Coronary artery (tissue), 2 donors: ENCODE measurements at regions not wholly inside any gene's neighbourhood (a gene's known extent, or its start where the extent isn't known, plus 50 kb on each side); places are given as distances from the start of the nearest gene placed in this dataset.

Source experiments
- DNase-seq: peaks from one replicate; pipeline ENCODE4 v3.0.0-alpha.2; 2017; ENCODE audit warnings: low spot score
- H3K27ac ChIP-seq, 2 donors: fragments of 200-600 bp; sonication (generic); one replicate each; pipeline ENCODE4 v1.5.1; 2016 to 2019
- H3K4me3 ChIP-seq: fragments of 200-600 bp; sonication (generic); 2 replicates; pipeline ENCODE4 v1.5.1; 2016; ENCODE audit warnings: mild to moderate bottlenecking, moderate library complexity
- TF ChIP-seq, protein P1 (sequence below): fragments of 200-600 bp; sonication (generic); IDR thresholded peaks from one replicate; pipeline ENCODE4 v1.5.1; 2019; ENCODE audit warnings: antibody characterized with exemption

DNA sequence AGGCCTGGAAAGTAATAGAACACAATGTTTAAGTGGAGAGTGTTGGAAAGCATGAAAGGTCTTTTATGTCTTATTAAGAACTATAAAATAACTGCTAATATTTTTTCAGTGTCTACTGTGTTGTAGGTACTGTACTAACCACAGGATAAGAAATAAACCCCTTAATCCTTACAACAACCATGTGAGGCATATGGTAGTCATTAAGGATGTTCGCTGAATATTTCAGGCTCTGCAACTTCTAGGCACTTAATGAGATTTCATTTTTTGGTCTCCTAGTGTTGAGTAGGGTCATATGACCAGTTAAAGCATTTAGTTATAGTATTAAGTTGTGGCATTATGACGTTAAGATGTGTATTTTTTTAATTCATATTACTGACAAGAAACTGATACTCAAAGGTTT is 346.6 kb upstream of the KCNH7 start:
- TF ChIP-seq, protein P1, sequence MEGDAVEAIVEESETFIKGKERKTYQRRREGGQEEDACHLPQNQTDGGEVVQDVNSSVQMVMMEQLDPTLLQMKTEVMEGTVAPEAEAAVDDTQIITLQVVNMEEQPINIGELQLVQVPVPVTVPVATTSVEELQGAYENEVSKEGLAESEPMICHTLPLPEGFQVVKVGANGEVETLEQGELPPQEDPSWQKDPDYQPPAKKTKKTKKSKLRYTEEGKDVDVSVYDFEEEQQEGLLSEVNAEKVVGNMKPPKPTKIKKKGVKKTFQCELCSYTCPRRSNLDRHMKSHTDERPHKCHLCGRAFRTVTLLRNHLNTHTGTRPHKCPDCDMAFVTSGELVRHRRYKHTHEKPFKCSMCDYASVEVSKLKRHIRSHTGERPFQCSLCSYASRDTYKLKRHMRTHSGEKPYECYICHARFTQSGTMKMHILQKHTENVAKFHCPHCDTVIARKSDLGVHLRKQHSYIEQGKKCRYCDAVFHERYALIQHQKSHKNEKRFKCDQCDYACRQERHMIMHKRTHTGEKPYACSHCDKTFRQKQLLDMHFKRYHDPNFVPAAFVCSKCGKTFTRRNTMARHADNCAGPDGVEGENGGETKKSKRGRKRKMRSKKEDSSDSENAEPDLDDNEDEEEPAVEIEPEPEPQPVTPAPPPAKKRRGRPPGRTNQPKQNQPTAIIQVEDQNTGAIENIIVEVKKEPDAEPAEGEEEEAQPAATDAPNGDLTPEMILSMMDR, result no peak
- DNase-seq, result no peak
- H3K27ac ChIP-seq, result no peak overlapping the region
- H3K4me3 ChIP-seq, result no peak overlapping the region

DNA sequence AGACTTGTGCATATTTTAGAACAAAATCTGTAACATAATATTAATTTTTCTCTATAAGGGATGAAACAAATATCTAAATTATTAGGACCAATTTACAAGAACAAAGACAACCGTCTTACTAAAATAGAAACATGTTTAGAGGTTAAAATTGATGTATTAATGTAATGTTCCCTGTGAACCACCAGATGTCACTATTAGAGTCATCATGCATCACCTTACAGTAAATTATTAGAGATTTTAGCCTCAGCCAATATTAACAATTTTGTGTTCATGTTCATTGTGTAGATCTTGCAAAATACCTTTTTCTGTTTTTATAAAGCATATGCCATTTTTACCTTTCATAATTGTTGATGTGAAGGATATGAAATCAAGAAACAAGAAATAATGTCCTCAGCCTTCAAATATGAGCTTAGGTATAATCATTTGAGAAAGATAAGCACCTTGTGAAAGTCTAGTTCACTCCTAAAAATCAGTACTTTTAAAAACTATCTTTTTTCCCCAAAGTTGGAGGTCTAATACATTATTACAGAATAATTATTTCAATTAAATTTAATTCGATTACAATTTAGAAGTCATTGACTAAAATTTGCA is 344.3 kb upstream of the KCNH7 start:
- H3K27ac ChIP-seq, result no peak overlapping the region
- TF ChIP-seq, protein P1, result peak; percentile 66
- DNase-seq, result no peak

DNA sequence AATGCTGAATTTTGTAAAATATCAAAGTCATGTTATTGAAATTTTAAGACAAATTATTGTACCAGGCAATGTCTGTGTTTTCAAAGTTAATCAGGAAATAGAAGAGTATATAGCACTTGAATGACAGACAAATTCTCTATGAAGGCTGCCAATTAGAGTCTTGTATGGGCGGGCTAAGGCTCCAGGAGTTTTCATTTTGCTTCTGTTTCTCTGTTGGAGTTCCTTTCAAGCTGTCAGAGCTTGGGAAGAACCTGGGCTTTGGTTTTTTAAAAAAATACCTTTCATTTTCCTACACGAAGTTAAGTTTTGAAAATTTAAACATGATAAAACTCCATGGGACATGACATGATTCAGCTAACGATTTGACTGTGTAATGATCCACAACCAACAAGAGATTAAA is 339.0 kb upstream of the KCNH7 start:
- no peak for DNase-seq
- TF ChIP-seq, protein P1, result no peak
- no peak overlapping the region for H3K27ac ChIP-seq
- H3K4me3 ChIP-seq, result no peak overlapping the region

More for the DNA sequence above, 344.3 kb upstream of the KCNH7 start:
- no peak overlapping the region for H3K4me3 ChIP-seq

DNA sequence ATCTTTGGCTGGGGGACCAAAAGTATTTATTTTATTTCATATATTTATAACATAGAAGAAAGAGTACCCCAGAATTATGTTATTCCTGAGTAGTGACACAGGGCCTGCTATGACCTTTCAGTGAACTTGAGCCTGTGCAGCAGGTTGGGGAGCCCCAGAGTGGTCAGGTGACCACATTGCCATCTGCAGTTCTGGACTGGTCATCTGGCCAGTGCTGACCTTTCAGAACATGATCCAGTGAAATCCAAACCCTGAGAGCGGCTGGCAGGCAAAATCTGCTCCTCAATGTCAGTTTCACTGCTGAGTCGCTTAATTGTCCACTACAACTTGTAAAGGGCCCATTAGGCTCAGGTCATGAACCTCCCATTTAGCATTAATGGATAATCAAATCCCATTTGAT is 336.7 kb upstream of the KCNH7 start:
- H3K4me3 ChIP-seq, result no peak overlapping the region
- DNase-seq, result no peak
- H3K27ac ChIP-seq, result no peak overlapping the region
- TF ChIP-seq, protein P1, result no peak

DNA sequence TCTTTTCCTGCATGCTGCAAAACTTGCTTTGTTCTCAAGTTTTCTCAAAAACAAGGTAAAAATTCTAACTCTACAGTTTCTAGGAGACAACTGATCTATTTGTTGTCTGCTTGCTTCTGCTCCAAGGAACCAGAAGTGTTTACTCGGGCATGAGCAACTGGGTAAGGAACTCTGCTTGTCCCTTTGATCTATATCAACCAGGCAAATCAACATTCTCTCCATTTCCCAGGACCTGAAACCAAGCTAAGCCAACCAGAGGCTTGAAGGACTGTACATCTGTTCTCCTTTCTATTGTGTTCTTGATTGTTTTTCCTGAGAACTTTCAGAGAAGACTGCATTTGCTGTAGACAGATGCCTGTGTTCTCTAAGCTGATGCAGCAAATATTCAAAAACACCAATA is 335.0 kb upstream of the KCNH7 start:
- Histone ChIP-seq H3K27ac (no peak overlapping the region), H3K4me3 (no peak overlapping the region)
- TF ChIP-seq, protein P1, result no peak
- no peak for DNase-seq

DNA sequence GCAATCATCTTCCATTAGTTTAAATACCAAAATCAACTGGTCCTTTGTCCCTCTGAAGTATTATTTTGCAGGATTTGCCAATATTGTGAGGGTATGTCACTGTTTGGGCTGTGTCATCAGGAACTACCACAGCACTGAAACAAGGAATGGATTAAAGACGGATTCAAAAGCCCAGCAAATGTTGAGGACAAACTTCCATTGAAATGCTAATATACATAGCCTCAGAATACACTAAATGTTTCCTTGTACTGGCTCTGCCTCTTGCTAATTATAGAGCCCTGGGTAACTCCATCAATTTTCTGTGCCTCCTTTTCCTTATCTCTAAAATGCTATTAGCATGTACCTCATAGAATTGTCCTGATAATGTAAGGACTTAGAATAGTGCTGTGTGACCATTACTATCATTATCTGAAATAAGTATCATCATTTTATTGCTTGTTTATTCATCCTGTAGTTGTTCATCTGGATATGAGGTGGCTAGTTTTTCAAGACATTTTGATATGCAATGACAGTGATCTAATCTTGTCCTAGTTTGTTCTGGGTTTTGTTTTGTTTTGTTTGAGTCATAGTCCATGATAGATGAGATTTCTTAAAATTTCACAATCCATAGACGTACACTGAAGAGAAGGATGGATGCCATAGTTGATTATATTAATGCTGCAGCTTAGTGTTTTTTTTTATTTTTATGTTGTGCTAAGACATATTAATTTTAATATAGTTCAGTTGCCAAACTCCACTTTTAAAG is 333.4 kb upstream of the KCNH7 start:
- Histone ChIP-seq H3K27ac (no peak overlapping the region), H3K4me3 (no peak overlapping the region)
- DNase-seq, result no peak
- TF ChIP-seq, protein P1, result no peak

DNA sequence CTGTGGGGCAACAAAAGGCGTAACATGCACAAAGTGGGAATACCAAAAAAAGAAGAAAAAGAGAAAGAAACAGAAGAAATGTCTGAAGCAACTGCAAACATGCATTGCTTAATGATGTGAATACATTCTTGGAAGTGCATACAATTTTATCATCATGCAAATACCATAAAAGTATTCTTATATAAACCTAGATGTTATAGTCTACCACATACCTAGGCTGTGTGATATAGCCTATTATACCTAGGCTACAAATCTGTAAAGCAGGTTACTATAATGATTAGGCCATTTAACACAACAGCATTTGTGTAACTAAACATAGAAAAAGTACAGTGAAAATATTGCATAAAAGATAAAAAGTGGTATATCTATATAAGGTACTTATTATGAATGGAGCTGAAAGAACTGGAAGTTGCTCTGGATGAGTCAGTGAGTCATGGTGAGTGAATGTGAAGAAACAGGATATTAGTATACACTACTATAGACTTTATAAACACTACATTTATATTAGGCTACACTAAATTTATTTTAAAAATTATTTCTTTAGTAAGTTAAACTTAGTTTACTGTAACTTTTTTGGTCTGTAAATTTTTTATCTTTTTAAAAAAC is 319.4 kb upstream of the KCNH7 start:
- no peak overlapping the region for H3K27ac ChIP-seq
- H3K4me3 ChIP-seq, result no peak overlapping the region
- DNase-seq, result no peak
- TF ChIP-seq, protein P1, result no peak
